EH (cell line): ENCODE measurements at regions not wholly inside any gene's neighbourhood (a gene's known extent, or its start where the extent isn't known, plus 50 kb on each side); places are given as distances from the start of the nearest gene placed in this dataset.
A peak's percentile ranks its signal among the peaks of the same experiment; 100 is the strongest.

Source experiments
- DNase-seq: peaks from one replicate; pipeline ENCODE4 v3.0.0-alpha.2; 2015; ENCODE audit warnings: low read depth

- DNase-seq, result peak; percentile 60
Observed at GRCh38 chr4:159444678-159445077, 341.8 kb downstream of the RAPGEF2 start.

- peak; percentile 10 for DNase-seq
Observed at GRCh38 chr4:159445692-159446091, 342.8 kb downstream of the RAPGEF2 start.

- peak; percentile 86 for DNase-seq
Observed at GRCh38 chr4:159446266-159446976, 343.5 kb downstream of the RAPGEF2 start.

GRCh38 chr4:159447296-159447695, 344.4 kb downstream of the RAPGEF2 start:
- no peak for DNase-seq

DNA sequence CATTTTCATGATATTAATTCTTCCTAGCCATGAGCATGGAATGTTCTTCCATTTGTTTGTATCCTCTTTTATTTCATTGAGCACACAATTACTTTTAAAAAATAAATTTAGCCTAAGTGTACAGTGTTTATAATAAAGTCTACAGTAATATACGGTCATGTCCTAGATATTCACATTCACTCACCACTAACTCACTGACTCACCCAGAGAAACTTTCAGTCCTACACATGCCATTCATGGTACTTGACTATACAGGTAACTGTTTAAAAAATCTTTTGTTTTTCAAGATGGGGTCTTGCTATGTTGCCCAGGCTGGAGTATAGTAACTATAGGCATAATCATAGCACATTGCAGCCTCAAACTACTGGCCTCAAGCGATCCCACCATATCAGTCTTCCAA, 348.1 kb downstream of the RAPGEF2 start:
- peak; percentile 61 for DNase-seq

- peak; percentile 59 for DNase-seq
Observed at GRCh38 chr4:159455675-159456237, 352.9 kb downstream of the RAPGEF2 start.

- no peak for DNase-seq
Observed at GRCh38 chr4:159460371-159460770, 357.5 kb downstream of the RAPGEF2 start.

GRCh38 chr4:159463235-159463634, 360.4 kb downstream of the RAPGEF2 start:
- no peak for DNase-seq

GRCh38 chr4:159464302-159464701, 361.4 kb downstream of the RAPGEF2 start:
- DNase-seq, result no peak

GRCh38 chr4:159476886-159477285, 374.0 kb downstream of the RAPGEF2 start:
- DNase-seq, result no peak

GRCh38 chr4:159480826-159481225, 377.9 kb downstream of the RAPGEF2 start:
- no peak for DNase-seq

- DNase-seq, result no peak
Observed at GRCh38 chr4:159481936-159482335, 379.1 kb downstream of the RAPGEF2 start.

- no peak for DNase-seq
Observed at GRCh38 chr4:159483110-159483781, 380.4 kb downstream of the RAPGEF2 start.

DNA sequence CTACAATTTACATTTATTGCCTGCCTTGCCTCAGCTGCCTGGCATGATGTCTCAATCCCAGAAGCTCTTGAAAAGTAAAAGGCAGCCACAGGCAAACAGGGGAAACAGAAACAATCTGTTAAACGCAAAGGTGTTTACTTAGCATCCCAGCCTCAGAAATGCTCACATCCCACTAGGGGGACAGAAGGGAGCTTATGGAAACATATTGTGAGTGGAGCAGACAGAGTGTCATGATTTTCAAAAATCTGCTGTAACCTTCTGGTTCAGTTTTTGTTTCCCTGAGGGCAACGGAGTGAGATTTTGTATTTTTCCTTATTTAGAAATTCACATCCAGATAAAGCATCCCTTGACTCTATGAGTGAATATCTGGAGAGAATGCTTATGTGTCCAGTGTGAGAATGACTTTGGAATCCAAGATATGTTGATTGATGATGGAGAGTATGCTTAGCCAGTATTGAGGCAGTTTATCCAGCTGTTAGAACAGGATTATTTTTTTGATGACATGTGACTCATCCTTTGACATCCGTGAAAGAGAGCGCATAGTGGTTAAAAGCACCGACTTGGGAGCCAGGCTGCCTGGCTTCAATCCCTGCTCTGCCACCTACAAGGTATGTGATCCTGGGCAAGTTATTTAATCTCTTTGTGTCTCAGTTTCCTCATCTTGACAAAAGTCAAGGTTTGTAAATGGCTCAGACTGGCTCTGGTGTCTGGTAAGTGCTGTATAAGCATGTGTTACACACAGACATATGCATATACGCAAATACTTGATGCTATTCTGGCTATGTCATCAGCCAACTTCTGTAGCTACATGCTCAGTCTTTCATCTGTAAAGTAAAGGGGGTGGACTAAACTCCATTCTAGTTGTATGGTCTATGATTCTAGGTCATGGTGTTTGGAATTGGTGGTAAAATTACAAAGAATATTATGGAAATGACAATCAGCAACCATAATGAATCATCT, 381.2 kb downstream of the RAPGEF2 start:
- no peak for DNase-seq

GRCh38 chr4:159484864-159485263, 382.0 kb downstream of the RAPGEF2 start:
- no peak for DNase-seq

DNA sequence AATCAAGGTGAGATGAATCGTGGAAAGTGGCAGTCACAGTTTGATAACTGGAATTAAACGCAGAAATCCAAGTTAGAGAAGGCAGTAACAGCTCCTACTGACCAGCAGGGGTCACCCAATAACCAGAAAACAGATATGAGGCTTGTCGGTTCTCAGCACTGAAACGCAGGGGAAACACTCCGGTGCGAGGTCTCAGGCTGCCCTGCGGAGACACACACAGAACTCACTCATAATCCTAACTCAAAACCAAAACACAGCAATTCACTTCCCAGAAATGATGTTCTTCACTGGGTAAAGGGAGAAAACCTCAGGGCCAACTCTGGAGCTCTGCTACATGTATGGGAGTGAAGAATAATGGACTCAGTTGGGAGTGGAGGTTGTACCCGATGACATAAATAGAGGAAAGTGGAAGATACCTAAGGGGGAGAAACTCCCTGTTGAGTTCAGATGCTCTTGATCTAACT, 384.4 kb downstream of the RAPGEF2 start:
- peak; percentile 78 for DNase-seq

- DNase-seq, result no peak
Observed at GRCh38 chr4:159489646-159490045, 386.8 kb downstream of the RAPGEF2 start.

- no peak for DNase-seq
Observed at GRCh38 chr4:159495515-159496236, 392.8 kb downstream of the RAPGEF2 start.

- DNase-seq, result no peak
Observed at GRCh38 chr4:159496248-159496647, 393.4 kb downstream of the RAPGEF2 start.

- DNase-seq, result no peak
Observed at GRCh38 chr4:159497936-159498335, 395.1 kb downstream of the RAPGEF2 start.

DNA sequence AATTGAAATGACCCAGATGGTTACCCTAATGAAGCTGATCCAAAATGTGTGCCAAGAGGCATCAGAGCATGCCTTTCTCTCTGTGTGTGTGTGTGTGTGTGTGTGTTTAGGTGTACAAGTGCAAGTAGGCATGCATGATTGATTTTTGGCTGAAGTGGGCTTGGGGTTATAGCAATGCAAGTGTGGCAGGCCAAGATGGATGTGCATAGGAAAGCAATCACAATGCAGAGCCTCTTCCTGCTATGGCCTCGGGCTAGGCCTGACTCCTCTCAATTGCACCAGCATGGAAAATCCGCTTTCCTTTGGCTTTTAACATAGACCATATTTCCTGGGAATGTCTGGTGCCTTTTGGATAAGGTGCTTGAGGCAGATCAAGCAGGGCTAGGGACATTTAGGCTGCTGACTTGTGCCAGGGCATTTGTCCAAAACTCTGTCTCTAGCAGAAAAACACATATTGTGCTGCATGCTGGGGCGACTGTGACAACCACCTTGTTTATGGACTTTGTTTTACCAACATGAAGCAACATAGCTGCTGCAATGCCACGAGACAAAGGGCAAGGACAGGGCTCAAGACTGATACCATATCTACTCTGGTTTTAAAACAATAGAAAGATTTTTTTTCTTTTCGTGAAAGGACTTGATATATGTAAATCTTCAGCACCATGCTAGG, 395.7 kb downstream of the RAPGEF2 start:
- no peak for DNase-seq
